MM.1S (cell line): ENCODE measurements at regions not wholly inside any gene's neighbourhood (a gene's known extent, or its start where the extent isn't known, plus 50 kb on each side); places are given as distances from the start of the nearest gene placed in this dataset.

Experiments
- EZH2 ChIP-seq: fragments of 300-600 bp; sonication (generic); optimal IDR thresholded peaks from 2 replicates; pipeline ENCODE3; 2017; ENCODE audit warnings: low read depth, mild to moderate bottlenecking, antibody characterized with exemption, low read length, mixed read lengths
- TF ChIP-seq, protein P1 (sequence below): fragments of 300-600 bp; sonication (generic); IDR thresholded peaks from 2 replicates; pipeline ENCODE4 v1.5.1; 2016; ENCODE audit warnings: antibody characterized with exemption, low read length, mixed read lengths

DNA sequence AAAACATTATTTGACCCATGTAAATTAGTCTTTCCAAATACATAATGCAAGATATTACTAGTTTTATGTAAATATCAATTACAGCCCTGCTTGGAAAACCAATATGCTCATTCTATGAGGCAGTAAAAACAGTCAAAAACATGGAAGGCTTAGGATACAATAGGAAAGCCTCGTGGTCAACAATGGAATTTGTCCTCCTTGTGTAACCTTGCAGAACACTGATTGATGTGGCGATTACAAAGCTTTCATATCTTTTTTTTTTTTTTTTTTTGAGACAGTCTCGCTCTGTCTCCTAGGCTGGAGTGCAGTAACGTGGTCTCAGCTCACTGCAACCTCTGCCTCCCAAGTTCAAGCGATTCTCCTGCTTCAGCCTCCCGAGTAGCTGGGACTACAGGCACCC lies 157.3 kb upstream of the BET1 start:
- TF ChIP-seq EZH2 = no peak
- TF ChIP-seq, protein P1, sequence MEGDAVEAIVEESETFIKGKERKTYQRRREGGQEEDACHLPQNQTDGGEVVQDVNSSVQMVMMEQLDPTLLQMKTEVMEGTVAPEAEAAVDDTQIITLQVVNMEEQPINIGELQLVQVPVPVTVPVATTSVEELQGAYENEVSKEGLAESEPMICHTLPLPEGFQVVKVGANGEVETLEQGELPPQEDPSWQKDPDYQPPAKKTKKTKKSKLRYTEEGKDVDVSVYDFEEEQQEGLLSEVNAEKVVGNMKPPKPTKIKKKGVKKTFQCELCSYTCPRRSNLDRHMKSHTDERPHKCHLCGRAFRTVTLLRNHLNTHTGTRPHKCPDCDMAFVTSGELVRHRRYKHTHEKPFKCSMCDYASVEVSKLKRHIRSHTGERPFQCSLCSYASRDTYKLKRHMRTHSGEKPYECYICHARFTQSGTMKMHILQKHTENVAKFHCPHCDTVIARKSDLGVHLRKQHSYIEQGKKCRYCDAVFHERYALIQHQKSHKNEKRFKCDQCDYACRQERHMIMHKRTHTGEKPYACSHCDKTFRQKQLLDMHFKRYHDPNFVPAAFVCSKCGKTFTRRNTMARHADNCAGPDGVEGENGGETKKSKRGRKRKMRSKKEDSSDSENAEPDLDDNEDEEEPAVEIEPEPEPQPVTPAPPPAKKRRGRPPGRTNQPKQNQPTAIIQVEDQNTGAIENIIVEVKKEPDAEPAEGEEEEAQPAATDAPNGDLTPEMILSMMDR = no peak
